Neuron (in vitro differentiated cells): ENCODE measurements at regions not wholly inside any gene's neighbourhood (a gene's known extent, or its start where the extent isn't known, plus 50 kb on each side); places are given as distances from the start of the nearest gene placed in this dataset.
A peak's percentile ranks its signal among the peaks of the same experiment; 100 is the strongest.

ENCODE experiments used
- H2AFZ ChIP-seq: one replicate; pipeline ENCODE4 v1.6.1; 2013; ENCODE audit warnings: low read depth, mild to moderate bottlenecking, inconsistent platforms, low read length, moderate library complexity
- H3K27me3 ChIP-seq: one replicate; pipeline ENCODE4 v1.6.1; 2013; ENCODE audit warnings: low read length; ENCODE audit not compliant: insufficient read depth
- H3K36me3 ChIP-seq: one replicate; pipeline ENCODE4 v1.6.1; 2013; ENCODE audit warnings: low read length; ENCODE audit not compliant: insufficient read depth
- H3K4me1 ChIP-seq: one replicate; pipeline ENCODE4 v1.6.1; 2013; ENCODE audit warnings: low read length; ENCODE audit not compliant: insufficient read depth
- H3K4me3 ChIP-seq: 2 replicates; pipeline ENCODE4 v1.5.1; 2013; ENCODE audit warnings: mild to moderate bottlenecking, low read length, moderate library complexity
- H3K9me3 ChIP-seq: one replicate; pipeline ENCODE4 v1.6.1; 2013; ENCODE audit warnings: low read length

DNA sequence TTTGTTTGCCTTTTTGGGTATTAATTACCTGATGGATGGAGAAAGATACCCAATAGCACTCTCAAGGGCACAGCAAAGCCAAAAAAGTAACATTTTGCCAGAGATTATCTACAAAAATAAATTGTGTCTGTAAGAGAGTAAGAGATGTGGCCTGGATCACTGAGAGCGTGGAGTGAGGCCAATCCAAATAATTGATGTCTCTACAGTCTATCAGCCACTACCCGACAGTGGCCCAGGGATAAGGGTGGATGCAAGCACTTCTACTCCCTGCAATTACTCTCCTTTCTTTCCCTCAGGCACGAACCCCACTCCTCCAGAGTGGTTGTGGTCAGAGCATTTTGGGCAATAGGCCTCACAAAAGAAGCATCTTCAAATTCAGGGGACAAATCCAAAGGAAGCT, 92.3 kb upstream of the ZC3H12C start:
- Histone ChIP-seq H3K27me3 (no peaks in the 10 kb centered on the region), H3K4me1 (peaks cover 5% of the 10 kb centered on the region), H2AFZ (no peak overlapping the region), H3K9me3 (no peaks in the 10 kb centered on the region), H3K4me3 (no peak overlapping the region), H3K36me3 (no peaks in the 10 kb centered on the region)

DNA sequence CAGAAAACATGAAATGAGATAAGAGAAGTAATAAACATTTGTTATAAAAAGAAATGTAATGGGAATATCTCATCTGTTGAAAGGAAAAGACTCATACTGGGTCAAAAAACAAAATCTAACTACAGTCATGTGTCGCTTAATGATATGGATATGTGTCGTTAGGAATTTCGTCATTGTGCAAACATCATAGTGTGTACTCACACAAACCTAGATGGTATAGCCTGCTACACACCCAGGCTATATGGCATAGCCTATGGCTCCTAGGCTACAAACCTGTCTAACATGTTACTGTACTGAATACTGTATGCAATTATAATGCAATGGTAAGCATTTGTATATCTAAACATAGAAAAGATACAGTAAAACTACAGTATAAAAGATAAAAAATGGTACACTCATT, 89.8 kb upstream of the ZC3H12C start:
- H3K36me3 ChIP-seq, result no peaks in the 10 kb centered on the region
- no peaks in the 10 kb centered on the region for H3K27me3 ChIP-seq
- H3K4me3 ChIP-seq, result no peak overlapping the region
- peaks cover 5% of the 10 kb centered on the region for H3K4me1 ChIP-seq
- H3K9me3 ChIP-seq, result no peaks in the 10 kb centered on the region
- H2AFZ ChIP-seq, result no peak overlapping the region

DNA sequence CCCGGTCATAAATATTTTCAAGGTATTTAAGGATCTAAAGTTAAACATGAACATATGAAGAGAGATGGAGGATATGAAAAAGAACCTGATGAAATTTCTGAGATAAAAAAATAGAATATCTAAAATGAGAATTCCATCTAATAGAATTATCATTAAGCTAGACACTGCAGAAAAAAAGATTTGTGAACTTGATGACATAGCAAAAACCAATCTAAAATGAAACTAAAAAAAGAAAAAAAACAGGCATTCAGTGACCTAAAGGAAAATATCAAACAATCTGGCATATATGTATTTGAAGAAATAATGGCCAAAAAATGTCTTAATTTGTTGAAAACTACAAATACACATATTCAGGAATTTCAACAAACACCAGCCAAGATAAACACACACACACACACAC, 81.6 kb upstream of the ZC3H12C start:
- no peaks in the 10 kb centered on the region for H3K36me3 ChIP-seq
- no peaks in the 10 kb centered on the region for H3K4me1 ChIP-seq
- H3K27me3 ChIP-seq, result no peaks in the 10 kb centered on the region
- no peaks in the 10 kb centered on the region for H3K9me3 ChIP-seq
- H3K4me3 ChIP-seq, result no peak overlapping the region
- no peak overlapping the region for H2AFZ ChIP-seq

DNA sequence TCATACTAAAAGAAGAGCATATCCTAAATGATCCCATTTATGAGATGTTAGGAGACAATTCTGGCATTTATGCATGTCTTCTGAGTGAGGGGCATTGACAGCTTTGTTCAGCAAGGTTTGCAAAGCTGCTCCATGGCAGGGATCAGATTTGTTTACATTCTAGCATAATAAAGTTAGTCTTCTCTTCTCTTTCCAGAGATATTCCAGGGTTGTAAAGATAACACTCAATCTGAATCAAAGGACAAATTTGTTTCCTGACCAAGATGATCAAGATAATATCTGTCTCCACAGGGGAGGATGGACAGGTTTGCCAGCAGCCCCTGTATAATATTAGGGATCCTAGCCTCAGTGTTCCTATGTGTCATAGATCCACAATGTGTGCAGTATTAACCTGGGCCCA, 77.5 kb upstream of the ZC3H12C start:
- no peaks in the 10 kb centered on the region for H3K36me3 ChIP-seq
- no peaks in the 10 kb centered on the region for H3K9me3 ChIP-seq
- no peak overlapping the region for H2AFZ ChIP-seq

GRCh38 chr11:110019675-110020074, 73.5 kb upstream of the ZC3H12C start:
- Histone ChIP-seq H3K9me3 (no peaks in the 10 kb centered on the region), H2AFZ (no peak overlapping the region), H3K4me3 (no peak overlapping the region), H3K27me3 (no peaks in the 10 kb centered on the region), H3K4me1 (no peaks in the 10 kb centered on the region), H3K36me3 (no peaks in the 10 kb centered on the region)

More for the DNA sequence above, 77.5 kb upstream of the ZC3H12C start:
- Histone ChIP-seq H3K4me3 (no peak overlapping the region), H3K27me3 (no peaks in the 10 kb centered on the region), H3K4me1 (no peaks in the 10 kb centered on the region)

DNA sequence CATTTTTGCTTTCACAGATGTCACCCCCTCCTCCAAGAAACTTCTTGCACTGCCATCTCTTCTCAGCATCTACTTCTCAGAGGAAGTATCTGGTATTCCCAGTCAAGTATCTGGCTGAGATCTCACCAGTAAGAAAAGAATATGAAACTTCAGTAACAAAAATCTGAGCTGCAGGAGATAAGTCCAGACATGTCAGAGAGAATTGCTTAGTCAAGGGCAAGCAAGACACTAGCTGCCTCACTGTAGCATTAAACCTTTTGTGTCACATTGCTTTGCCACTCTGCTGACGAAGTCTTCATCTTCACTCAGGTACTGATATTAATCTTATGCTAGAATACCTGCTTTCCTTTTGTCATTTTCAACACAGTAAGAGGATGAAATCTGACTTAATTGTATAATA, 70.6 kb upstream of the ZC3H12C start:
- Histone ChIP-seq H3K9me3 (no peaks in the 10 kb centered on the region), H3K4me3 (no peak overlapping the region), H3K36me3 (no peaks in the 10 kb centered on the region), H3K4me1 (peaks cover 8% of the 10 kb centered on the region), H2AFZ (no peak overlapping the region), H3K27me3 (no peaks in the 10 kb centered on the region)

GRCh38 chr11:110023711-110024110, 69.5 kb upstream of the ZC3H12C start:
- H3K4me3 ChIP-seq, result no peak overlapping the region
- H2AFZ ChIP-seq, result no peak overlapping the region
- peaks cover 8% of the 10 kb centered on the region for H3K4me1 ChIP-seq
- no peaks in the 10 kb centered on the region for H3K36me3 ChIP-seq
- H3K9me3 ChIP-seq, result no peaks in the 10 kb centered on the region
- H3K27me3 ChIP-seq, result no peaks in the 10 kb centered on the region

DNA sequence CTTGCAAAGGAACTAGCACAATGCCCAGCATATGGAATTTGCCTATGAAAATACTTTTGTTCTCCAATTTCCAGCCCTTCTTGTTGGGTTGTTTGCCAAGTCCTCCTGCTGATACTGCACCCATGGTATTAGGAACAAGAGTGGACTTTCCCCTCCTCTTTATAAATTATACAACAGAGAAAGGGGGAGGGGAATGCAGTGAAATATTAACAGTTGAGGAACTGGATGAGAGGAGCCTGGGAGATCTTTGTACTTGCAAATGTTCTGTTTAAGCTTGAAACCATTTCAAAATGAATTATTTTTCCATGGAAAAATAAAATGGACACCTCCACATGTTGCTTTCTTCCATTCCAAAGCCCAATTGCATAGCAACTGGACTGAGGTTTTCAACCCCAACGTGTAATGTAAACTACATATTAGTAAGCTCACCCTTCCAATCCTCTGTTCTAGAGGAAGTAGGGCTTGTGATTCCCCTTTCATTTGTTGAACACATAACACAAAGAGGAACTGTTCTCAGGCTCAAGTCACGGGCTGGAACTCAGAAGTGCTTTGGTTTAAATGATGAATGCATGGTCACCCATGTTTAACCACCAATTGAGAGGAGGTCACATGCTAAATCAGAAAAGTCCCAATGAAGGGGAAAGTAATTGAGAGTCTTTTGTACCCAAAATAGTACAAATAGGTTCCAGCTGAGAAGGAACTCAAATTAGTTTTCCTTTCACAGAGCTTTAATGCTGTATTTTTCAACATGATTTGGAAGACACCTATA, 66.2 kb upstream of the ZC3H12C start:
- no peaks in the 10 kb centered on the region for H3K36me3 ChIP-seq
- peaks cover 30% of the 10 kb centered on the region for H3K4me1 ChIP-seq
- no peak overlapping the region for H3K4me3 ChIP-seq
- H2AFZ ChIP-seq, result no peak overlapping the region
- H3K27me3 ChIP-seq, result no peaks in the 10 kb centered on the region
- H3K9me3 ChIP-seq, result no peaks in the 10 kb centered on the region

DNA sequence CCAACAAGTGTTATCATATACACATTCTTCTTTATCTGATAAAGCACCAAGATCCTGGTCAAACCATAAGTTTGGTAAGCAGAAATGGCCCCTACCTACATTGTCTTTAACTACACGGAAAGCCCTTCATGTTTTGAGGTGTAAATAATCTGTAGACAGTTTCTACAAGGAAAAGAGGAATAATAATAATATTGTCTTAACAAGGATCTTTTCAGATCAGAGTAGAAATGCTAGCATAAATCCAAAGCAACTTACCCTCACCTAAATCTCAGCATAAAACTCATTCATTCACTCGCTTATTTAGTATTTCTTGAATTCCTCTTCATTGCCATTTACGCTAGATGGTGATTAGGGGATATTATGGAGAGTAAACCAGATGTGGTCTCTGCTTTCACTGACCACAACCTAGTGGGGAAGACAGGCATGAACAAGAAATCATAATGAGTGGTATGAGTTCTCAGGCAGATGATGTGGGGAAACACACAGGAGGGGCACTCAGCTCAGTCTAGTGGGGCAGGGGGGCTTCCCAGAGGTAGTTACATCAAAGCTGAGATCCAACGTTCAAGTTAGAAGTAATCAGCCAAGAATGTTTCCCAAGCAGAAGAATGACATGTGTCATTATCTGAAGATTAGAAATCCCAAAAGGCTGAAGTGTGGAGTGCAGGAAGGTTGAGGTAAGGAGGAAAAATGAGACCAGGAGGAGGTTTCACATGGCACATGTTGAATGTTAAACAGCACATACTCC, 65.4 kb upstream of the ZC3H12C start:
- Histone ChIP-seq H3K4me1 (peaks cover 38% of the 10 kb centered on the region), H3K4me3 (no peak overlapping the region), H3K36me3 (no peaks in the 10 kb centered on the region), H2AFZ (no peak overlapping the region), H3K9me3 (no peaks in the 10 kb centered on the region), H3K27me3 (no peaks in the 10 kb centered on the region)

DNA sequence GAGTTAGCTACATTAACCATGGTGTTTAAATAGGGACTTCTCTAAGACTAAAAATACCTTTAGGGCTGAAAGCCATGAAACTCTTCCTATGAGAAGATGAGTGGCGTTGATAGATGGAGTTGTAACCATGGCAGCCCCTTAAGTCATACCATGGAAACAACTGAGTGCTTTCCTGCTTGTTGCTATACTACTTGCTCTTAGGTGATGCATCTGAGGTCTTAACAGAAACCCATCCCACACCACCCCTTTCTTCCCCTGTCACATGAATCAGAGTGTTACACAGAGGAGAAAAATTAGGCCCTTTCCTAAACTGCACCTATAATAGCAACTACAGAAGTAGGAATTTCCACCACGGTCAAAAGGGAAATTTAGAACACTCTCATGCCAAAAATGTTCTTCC, 64.3 kb upstream of the ZC3H12C start:
- Histone ChIP-seq H3K4me3 (no peak overlapping the region), H3K27me3 (no peaks in the 10 kb centered on the region), H3K4me1 (peaks cover 42% of the 10 kb centered on the region), H3K9me3 (no peaks in the 10 kb centered on the region), H3K36me3 (no peaks in the 10 kb centered on the region), H2AFZ (no peak overlapping the region)

GRCh38 chr11:110029714-110030113, 63.5 kb upstream of the ZC3H12C start:
- no peak overlapping the region for H2AFZ ChIP-seq
- no peak overlapping the region for H3K4me3 ChIP-seq
- peaks cover 42% of the 10 kb centered on the region for H3K4me1 ChIP-seq
- H3K36me3 ChIP-seq, result no peaks in the 10 kb centered on the region
- no peaks in the 10 kb centered on the region for H3K9me3 ChIP-seq
- no peaks in the 10 kb centered on the region for H3K27me3 ChIP-seq

- Histone ChIP-seq H3K9me3 (no peaks in the 10 kb centered on the region), H2AFZ (peak overlapping the region; percentile 59), H3K27me3 (no peaks in the 10 kb centered on the region), H3K36me3 (no peaks in the 10 kb centered on the region), H3K4me1 (peaks cover 42% of the 10 kb centered on the region), H3K4me3 (no peak overlapping the region)
Observed at GRCh38 chr11:110031171-110031570, 62.0 kb upstream of the ZC3H12C start.

DNA sequence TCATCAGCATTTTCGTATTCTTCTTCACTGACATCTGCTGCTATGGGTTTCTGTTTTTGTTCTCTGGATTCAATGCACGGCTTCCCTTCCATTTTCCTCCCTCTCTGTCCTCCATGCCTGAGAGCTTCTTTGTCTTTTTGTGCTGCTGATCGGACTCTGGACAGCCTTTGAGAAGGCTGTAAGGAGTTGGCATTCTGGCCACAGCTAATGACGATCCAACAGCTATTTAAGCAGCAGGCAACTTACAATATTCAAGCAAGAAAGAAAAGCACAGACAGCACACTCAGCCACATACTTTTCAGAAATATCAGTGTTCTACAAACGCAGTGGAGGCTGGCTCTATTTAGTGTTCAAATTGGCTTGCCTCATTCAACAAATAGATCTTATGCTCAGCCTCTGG, 60.9 kb upstream of the ZC3H12C start:
- no peaks in the 10 kb centered on the region for H3K9me3 ChIP-seq
- H3K4me1 ChIP-seq, result peaks cover 36% of the 10 kb centered on the region
- H3K27me3 ChIP-seq, result no peaks in the 10 kb centered on the region
- peak overlapping the region; percentile 59 for H2AFZ ChIP-seq
- peak overlapping the region; percentile 38 for H3K4me3 ChIP-seq
- H3K36me3 ChIP-seq, result no peaks in the 10 kb centered on the region
